RWPE2 (cell line): ENCODE measurements at regions not wholly inside any gene's neighbourhood (a gene's known extent, or its start where the extent isn't known, plus 50 kb on each side); places are given as distances from the start of the nearest gene placed in this dataset.

ENCODE experiments used
- ATAC-seq: fragments of 200-7000 bp; cut with Tn5 transposase; 3 replicates; pipeline ENCODE4 v1.9.1; 2021; ENCODE audit warnings: low read depth
- DNase-seq: peaks from one replicate; pipeline ENCODE4 v3.0.0-alpha.2; 2020; ENCODE audit warnings: low spot score
- H3K27ac ChIP-seq: fragments of 450-650 bp; 2 replicates; pipeline ENCODE4 v1.5.1; 2017; ENCODE audit warnings: mild to moderate bottlenecking; ENCODE audit not compliant: poor library complexity, severe bottlenecking
- H3K27me3 ChIP-seq: fragments of 250-450 bp; sonication (Bioruptor Pico); 2 replicates; pipeline ENCODE4 v1.5.1; 2021; ENCODE audit warnings: mild to moderate bottlenecking, moderate library complexity; ENCODE audit not compliant: insufficient read depth, poor library complexity, severe bottlenecking
- H3K36me3 ChIP-seq: fragments of 250-450 bp; sonication (Bioruptor Pico); 2 replicates; pipeline ENCODE4 v1.5.1; 2020; ENCODE audit warnings: low read depth, mild to moderate bottlenecking, moderate library complexity
- H3K4me1 ChIP-seq: fragments of 250-450 bp; sonication (Bioruptor Pico); 2 replicates; pipeline ENCODE4 v1.5.1; 2021; ENCODE audit warnings: mild to moderate bottlenecking, moderate library complexity; ENCODE audit not compliant: insufficient read depth, poor library complexity, severe bottlenecking
- H3K4me3 ChIP-seq: fragments of 250-450 bp; sonication (Bioruptor Pico); 2 replicates; pipeline ENCODE4 v1.5.1; 2021; ENCODE audit warnings: mild to moderate bottlenecking, moderate library complexity; ENCODE audit not compliant: severe bottlenecking
- H3K9me3 ChIP-seq: fragments of 250-450 bp; sonication (Bioruptor Pico); 2 replicates; pipeline ENCODE4 v1.5.1; 2021; ENCODE audit warnings: mild to moderate bottlenecking, moderate library complexity; ENCODE audit not compliant: severe bottlenecking
- TF ChIP-seq, protein P1 (sequence below): fragments of 450-650 bp; IDR thresholded peaks from one replicate; pipeline ENCODE4 v1.5.1; 2017; ENCODE audit warnings: mild to moderate bottlenecking, moderate library complexity; ENCODE audit not compliant: poor library complexity, severe bottlenecking

GRCh38 chrX:3216581-3217180 lies 129.8 kb downstream of the MXRA5 start:
- H3K36me3 ChIP-seq, result no peaks in the 10 kb centered on the region
- TF ChIP-seq, protein P1, sequence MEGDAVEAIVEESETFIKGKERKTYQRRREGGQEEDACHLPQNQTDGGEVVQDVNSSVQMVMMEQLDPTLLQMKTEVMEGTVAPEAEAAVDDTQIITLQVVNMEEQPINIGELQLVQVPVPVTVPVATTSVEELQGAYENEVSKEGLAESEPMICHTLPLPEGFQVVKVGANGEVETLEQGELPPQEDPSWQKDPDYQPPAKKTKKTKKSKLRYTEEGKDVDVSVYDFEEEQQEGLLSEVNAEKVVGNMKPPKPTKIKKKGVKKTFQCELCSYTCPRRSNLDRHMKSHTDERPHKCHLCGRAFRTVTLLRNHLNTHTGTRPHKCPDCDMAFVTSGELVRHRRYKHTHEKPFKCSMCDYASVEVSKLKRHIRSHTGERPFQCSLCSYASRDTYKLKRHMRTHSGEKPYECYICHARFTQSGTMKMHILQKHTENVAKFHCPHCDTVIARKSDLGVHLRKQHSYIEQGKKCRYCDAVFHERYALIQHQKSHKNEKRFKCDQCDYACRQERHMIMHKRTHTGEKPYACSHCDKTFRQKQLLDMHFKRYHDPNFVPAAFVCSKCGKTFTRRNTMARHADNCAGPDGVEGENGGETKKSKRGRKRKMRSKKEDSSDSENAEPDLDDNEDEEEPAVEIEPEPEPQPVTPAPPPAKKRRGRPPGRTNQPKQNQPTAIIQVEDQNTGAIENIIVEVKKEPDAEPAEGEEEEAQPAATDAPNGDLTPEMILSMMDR, result no peak
- DNase-seq, result no peak
- no peaks in the 10 kb centered on the region for H3K4me1 ChIP-seq
- H3K9me3 ChIP-seq, result no peaks in the 10 kb centered on the region
- H3K27me3 ChIP-seq, result no peaks in the 10 kb centered on the region
- no peak overlapping the region for H3K27ac ChIP-seq
- H3K4me3 ChIP-seq, result no peak overlapping the region
- ATAC-seq, result no peak

- Histone ChIP-seq H3K27me3 (no peaks in the 10 kb centered on the region), H3K27ac (no peak overlapping the region), H3K36me3 (no peaks in the 10 kb centered on the region), H3K9me3 (no peaks in the 10 kb centered on the region), H3K4me3 (no peak overlapping the region), H3K4me1 (no peaks in the 10 kb centered on the region)
- ATAC-seq (no peak), DNase-seq (no peak)
- TF ChIP-seq, protein P1, result no peak
Observed at GRCh38 chrX:3215249-3215648, 131.2 kb downstream of the MXRA5 start.

- Histone ChIP-seq H3K36me3 (no peaks in the 10 kb centered on the region), H3K27ac (no peak overlapping the region), H3K4me3 (no peak overlapping the region), H3K27me3 (no peaks in the 10 kb centered on the region), H3K9me3 (no peaks in the 10 kb centered on the region), H3K4me1 (no peaks in the 10 kb centered on the region)
- TF ChIP-seq, protein P1, result no peak
- no peak for DNase-seq
- no peak for ATAC-seq
Observed at GRCh38 chrX:3206314-3206713, 140.1 kb downstream of the MXRA5 start.

- Histone ChIP-seq H3K4me1 (no peaks in the 10 kb centered on the region), H3K4me3 (no peak overlapping the region), H3K36me3 (no peaks in the 10 kb centered on the region), H3K27me3 (no peaks in the 10 kb centered on the region), H3K27ac (no peak overlapping the region), H3K9me3 (no peaks in the 10 kb centered on the region)
- TF ChIP-seq, protein P1, result no peak
- DNase-seq (no peak), ATAC-seq (no peak)
Observed at GRCh38 chrX:3204606-3205005, 141.8 kb downstream of the MXRA5 start.

DNA sequence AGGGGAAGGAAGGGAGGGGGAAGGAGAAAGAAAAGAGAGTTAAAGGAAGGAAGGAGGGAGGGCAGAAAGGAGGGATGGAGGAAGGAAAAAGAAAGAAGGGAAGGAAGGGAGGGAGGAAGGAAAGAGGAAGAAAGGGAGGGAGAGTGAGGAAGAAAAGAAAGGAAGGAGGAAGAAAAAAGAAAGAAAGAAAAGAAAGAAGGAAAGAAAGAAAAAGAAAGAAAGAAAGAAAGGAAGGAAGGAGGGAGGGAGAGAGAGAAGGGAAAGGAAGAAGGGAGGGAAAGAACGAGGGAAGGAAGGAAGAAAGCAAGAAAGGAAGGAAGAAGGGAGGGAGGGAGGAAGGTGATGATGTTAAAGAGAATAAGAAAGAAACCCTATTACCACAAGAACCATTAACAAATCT lies 150.6 kb downstream of the MXRA5 start:
- H3K36me3 ChIP-seq, result no peaks in the 10 kb centered on the region
- TF ChIP-seq, protein P1, result no peak
- no peaks in the 10 kb centered on the region for H3K4me1 ChIP-seq
- no peaks in the 10 kb centered on the region for H3K27me3 ChIP-seq
- H3K27ac ChIP-seq, result no peak overlapping the region
- DNase-seq (no peak), ATAC-seq (no peak)
- no peaks in the 10 kb centered on the region for H3K9me3 ChIP-seq
- no peak overlapping the region for H3K4me3 ChIP-seq
